ENCODE measurements at regions not wholly inside any gene's neighbourhood (a gene's known extent, or its start where the extent isn't known, plus 50 kb on each side); places are given as distances from the start of the nearest gene placed in this dataset.

DNA sequence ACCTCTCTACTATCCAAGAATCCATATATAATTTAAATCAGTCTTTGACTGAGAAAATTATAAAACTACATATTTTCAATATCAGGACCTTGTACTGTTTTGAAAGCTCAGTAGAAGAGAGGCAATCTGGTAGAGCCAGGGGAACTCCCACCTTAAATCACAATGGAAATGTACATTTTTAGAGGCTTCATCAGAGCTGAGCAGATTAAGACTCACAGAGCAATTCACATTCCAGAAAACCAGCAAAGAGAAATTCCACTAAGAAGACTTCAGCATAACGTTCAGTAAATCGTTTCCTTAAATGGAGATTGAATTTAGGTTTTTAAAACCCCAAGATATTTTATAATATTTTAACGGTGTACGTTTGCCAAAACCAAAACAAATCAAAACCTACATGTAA, 227.8 kb upstream of the TRPM3 start:
- Histone ChIP-seq H3K4me1 (no peaks in the 10 kb centered on the region), H3K27me3 (no peaks in the 10 kb centered on the region), H3K4me3 (no peak overlapping the region), H3K36me3 (no peaks in the 10 kb centered on the region), H3K9me3 (peaks cover 0 to 7% of the 10 kb centered on the region in 2 donors), H3K27ac (no peak overlapping the region)
- no peak for DNase-seq (ENCODE audit: low spot score)
- TF ChIP-seq, protein P1, sequence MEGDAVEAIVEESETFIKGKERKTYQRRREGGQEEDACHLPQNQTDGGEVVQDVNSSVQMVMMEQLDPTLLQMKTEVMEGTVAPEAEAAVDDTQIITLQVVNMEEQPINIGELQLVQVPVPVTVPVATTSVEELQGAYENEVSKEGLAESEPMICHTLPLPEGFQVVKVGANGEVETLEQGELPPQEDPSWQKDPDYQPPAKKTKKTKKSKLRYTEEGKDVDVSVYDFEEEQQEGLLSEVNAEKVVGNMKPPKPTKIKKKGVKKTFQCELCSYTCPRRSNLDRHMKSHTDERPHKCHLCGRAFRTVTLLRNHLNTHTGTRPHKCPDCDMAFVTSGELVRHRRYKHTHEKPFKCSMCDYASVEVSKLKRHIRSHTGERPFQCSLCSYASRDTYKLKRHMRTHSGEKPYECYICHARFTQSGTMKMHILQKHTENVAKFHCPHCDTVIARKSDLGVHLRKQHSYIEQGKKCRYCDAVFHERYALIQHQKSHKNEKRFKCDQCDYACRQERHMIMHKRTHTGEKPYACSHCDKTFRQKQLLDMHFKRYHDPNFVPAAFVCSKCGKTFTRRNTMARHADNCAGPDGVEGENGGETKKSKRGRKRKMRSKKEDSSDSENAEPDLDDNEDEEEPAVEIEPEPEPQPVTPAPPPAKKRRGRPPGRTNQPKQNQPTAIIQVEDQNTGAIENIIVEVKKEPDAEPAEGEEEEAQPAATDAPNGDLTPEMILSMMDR (IDR thresholded peaks at IDR 0.05): no peak

DNA sequence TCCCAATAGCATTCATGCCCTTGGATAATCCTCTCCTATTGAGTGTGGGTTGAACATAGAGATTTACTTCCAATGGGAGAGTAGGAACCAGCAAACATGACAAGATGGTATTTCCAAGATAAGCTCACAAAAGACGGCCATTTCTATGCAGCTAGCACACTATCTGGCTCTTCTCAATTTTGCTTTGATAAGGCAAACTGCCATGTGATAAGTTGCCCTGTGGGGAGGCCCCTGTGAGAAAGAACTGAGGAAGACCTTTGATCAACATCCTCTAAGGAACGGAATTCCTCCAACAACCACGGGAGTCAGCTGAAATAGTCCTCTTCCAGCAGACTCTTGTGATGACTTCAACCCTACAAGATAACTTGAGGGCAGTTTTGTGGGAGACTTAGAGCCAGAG, 211.9 kb upstream of the TRPM3 start:
- TF ChIP-seq, protein P1 (IDR thresholded peaks at IDR 0.05): no peak
- Histone ChIP-seq H3K9me3 (peaks cover 0 to 15% of the 10 kb centered on the region in 2 donors), H3K27ac (no peak overlapping the region), H3K4me1 (no peaks in the 10 kb centered on the region), H3K27me3 (no peaks in the 10 kb centered on the region), H3K36me3 (no peaks in the 10 kb centered on the region), H3K4me3 (no peak overlapping the region)
- DNase-seq (ENCODE audit: low spot score): no peak

DNA sequence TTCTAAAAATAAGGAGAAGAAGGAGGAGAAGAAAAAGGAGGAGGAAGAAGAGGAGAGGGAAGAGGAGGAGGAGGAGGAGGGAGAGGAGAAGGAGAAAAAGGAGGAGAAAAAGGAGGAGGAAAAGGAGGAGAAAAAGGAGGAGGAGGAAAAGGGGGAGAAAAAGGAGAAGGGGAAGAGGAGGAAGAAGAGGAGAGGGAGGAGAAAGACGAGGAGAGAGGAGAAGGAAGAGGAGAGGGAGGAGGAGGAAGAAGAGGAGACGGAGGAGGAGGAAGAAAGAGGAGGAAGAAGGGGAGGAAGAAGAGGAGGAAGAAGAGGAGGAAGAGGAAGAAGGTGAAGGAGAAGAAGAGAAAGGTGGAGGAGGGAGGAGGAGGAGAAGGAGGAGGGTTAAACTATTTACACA, 210.2 kb upstream of the TRPM3 start:
- no peaks in the 10 kb centered on the region for H3K36me3 ChIP-seq
- TF ChIP-seq, protein P1 (IDR thresholded peaks at IDR 0.05): no peak
- peaks cover 0 to 5% of the 10 kb centered on the region in 2 donors for H3K9me3 ChIP-seq
- H3K27me3 ChIP-seq: no peaks in the 10 kb centered on the region
- no peak overlapping the region for H3K4me3 ChIP-seq
- no peak overlapping the region for H3K27ac ChIP-seq
- no peaks in the 10 kb centered on the region for H3K4me1 ChIP-seq
- no peak for DNase-seq (ENCODE audit: low spot score)

DNA sequence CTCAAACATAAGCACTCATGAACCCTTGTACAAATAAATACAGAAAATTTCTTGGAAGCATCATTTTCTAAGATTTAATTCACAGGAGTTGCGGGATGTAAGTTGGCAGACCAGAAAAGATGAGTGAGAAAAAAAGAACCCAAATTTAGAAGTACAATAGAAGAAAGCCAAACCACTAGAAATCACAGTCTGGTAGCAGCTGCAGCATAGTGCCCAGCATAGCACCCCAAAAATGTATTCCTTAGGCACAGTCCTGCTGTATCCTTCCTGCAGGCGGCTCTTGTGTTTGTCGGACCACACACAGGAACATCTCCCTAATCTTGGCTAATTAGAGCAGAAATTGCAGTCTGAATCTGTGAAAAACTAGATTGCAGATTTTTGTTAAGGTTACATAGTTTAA, 208.5 kb upstream of the TRPM3 start:
- Histone ChIP-seq H3K27ac (no peak overlapping the region), H3K36me3 (no peaks in the 10 kb centered on the region), H3K27me3 (no peaks in the 10 kb centered on the region), H3K4me1 (no peaks in the 10 kb centered on the region), H3K4me3 (no peak overlapping the region), H3K9me3 (no peaks in the 10 kb centered on the region)
- TF ChIP-seq, protein P1 (IDR thresholded peaks at IDR 0.05): no peak
- DNase-seq (ENCODE audit: low spot score): no peak

DNA sequence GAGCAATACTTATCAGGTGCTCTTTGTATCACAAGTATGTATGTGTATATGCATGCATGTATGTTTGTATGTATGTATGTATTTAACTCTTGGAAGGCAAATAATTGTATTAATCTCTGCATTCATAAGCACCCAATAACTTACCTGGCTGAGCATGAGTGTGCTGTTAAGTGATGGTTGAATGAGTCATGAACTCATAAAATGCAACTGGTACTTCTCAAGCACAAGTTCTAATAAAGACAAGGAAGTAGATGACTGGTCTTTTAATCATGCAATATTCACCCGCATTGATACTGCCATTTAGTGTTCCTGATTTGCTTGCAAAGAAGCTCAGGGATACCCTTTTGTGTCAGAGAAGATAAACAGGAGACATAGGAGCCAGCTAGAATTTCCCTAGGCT, 204.9 kb upstream of the TRPM3 start:
- H3K27ac ChIP-seq: no peak overlapping the region
- H3K4me1 ChIP-seq: no peaks in the 10 kb centered on the region
- H3K4me3 ChIP-seq: no peak overlapping the region
- no peak for DNase-seq (ENCODE audit: low spot score)
- TF ChIP-seq, protein P1 (IDR thresholded peaks at IDR 0.05): no peak
- H3K27me3 ChIP-seq: no peaks in the 10 kb centered on the region
- H3K9me3 ChIP-seq: no peaks in the 10 kb centered on the region
- no peaks in the 10 kb centered on the region for H3K36me3 ChIP-seq

DNA sequence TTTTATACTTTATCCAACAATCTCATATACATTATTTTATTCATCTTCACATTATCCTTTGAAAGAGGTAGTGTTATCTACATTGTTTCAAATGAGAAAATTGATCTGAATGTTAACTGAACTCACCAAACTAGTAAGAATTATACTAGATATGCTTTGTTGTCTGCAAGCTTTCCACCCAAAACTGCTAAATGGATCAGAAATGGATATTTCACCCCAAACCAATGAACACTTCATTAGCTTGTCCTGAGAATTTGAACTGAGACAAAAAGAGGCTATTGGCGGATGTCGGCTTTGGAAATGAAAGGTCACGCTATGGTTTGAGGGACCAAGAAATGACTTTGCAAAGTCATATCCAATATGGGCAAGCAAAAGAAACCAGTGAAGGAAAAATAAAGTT, 201.9 kb upstream of the TRPM3 start:
- Histone ChIP-seq H3K9me3 (no peaks in the 10 kb centered on the region), H3K4me3 (no peak overlapping the region), H3K4me1 (no peaks in the 10 kb centered on the region), H3K27me3 (no peaks in the 10 kb centered on the region), H3K36me3 (no peaks in the 10 kb centered on the region), H3K27ac (no peak overlapping the region)
- TF ChIP-seq, protein P1 (IDR thresholded peaks at IDR 0.05): no peak
- DNase-seq (ENCODE audit: low spot score): no peak

All from right atrium auricular region (tissue), 2 donors.